IMR-90 (cell line): ENCODE measurements at regions not wholly inside any gene's neighbourhood (a gene's known extent, or its start where the extent isn't known, plus 50 kb on each side); places are given as distances from the start of the nearest gene placed in this dataset.

Source experiments
- ATAC-seq: fragments of 200-7000 bp; cut with Tn5 transposase; 2 replicates; pipeline ENCODE4 v1.9.1; 2020; ENCODE audit warnings: low read depth, mild to moderate bottlenecking, moderate library complexity
- BruUV-seq: library from RNA; stranded (reverse); fragments of 400-500 nt; replicated peaks from 2 replicates; lab custom pipeline; 2021; lab: Mats Ljungman, UMichigan
- CTCF ChIA-PET: fragments of 300-600 bp; formaldehyde crosslinking; extraction: SDS; loops from one replicate; lab custom pipeline; 2021; ENCODE audit warnings: antibody characterized with exemption; lab: Yijun Ruan, JAX
- POLR2A ChIA-PET: fragments of 300-600 bp; sonication (Branson Sonifier 250); formaldehyde crosslinking; loops from one replicate; lab custom pipeline; 2022; ENCODE audit warnings: antibody characterized with exemption; ENCODE audit not compliant: unreplicated experiment; lab: Charles Lee
- DNase-seq: peaks from one replicate; pipeline ENCODE4 v3.0.0; 2013
- H2AFZ ChIP-seq: replicated peaks from 2 replicates; pipeline ENCODE3; 2013; ENCODE audit warnings: low read length, mild to moderate bottlenecking; ENCODE audit not compliant: poor library complexity
- H2AK5ac ChIP-seq: 2 replicates; pipeline ENCODE4 v1.6.1; 2013; ENCODE audit warnings: low read depth, low read length, inconsistent platforms
- H2AK9ac ChIP-seq: replicated peaks from 2 replicates; pipeline ENCODE3; 2013; ENCODE audit warnings: mild to moderate bottlenecking, low read depth, low read length, moderate library complexity; ENCODE audit not compliant: poor library complexity
- H2BK120ac ChIP-seq: 2 replicates; pipeline ENCODE4 v1.6.1; 2013; ENCODE audit warnings: low read depth, low read length, inconsistent platforms
- H2BK15ac ChIP-seq: 3 replicates; pipeline ENCODE4 v1.6.1; 2013; ENCODE audit warnings: low read depth, low read length, inconsistent platforms
- H2BK20ac ChIP-seq: 2 replicates; pipeline ENCODE4 v1.6.1; 2013; ENCODE audit warnings: low read depth, mild to moderate bottlenecking, inconsistent platforms, low read length, moderate library complexity
- H2BK5ac ChIP-seq: 2 replicates; pipeline ENCODE4 v1.6.1; 2013; ENCODE audit warnings: mild to moderate bottlenecking, low read depth, low read length, inconsistent platforms; ENCODE audit not compliant: poor library complexity, severe bottlenecking
- H3K14ac ChIP-seq: replicated peaks from 2 replicates; pipeline ENCODE4 v1.6.1; 2013; ENCODE audit warnings: low read depth, low read length, inconsistent platforms
- H3K18ac ChIP-seq: 2 replicates; pipeline ENCODE4 v1.6.1; 2013; ENCODE audit warnings: low read depth, low read length, control low read depth
- H3K23ac ChIP-seq: 2 replicates; pipeline ENCODE4 v1.6.1; 2013; ENCODE audit warnings: low read depth, low read length, inconsistent platforms
- H3K27ac ChIP-seq: 2 replicates; pipeline ENCODE4 v1.5.1; 2013; ENCODE audit warnings: mild to moderate bottlenecking, control low read depth, low read length; ENCODE audit not compliant: insufficient read depth
- H3K27me3 ChIP-seq: 2 replicates; pipeline ENCODE4 v1.6.1; 2013; ENCODE audit warnings: low read length; ENCODE audit not compliant: control insufficient read depth, insufficient read depth
- H3K36me3 ChIP-seq: 2 replicates; pipeline ENCODE4 v1.6.1; 2013; ENCODE audit warnings: low read length, mixed read lengths; ENCODE audit not compliant: control insufficient read depth, insufficient read depth
- H3K4ac ChIP-seq: 2 replicates; pipeline ENCODE4 v1.6.1; 2013; ENCODE audit warnings: low read depth, low read length, inconsistent platforms
- H3K4me1 ChIP-seq: 2 replicates; pipeline ENCODE4 v1.6.1; 2013; ENCODE audit warnings: low read length, mixed read lengths; ENCODE audit not compliant: control insufficient read depth, insufficient read depth
- H3K4me2 ChIP-seq: 2 replicates; pipeline ENCODE4 v1.6.1; 2013; ENCODE audit warnings: low read depth, mild to moderate bottlenecking, control low read depth, low read length, moderate library complexity
- H3K4me3 ChIP-seq: 2 replicates; pipeline ENCODE4 v1.5.1; 2013; ENCODE audit warnings: low read depth, mild to moderate bottlenecking, control low read depth, low read length, moderate library complexity; ENCODE audit not compliant: insufficient read depth
- H3K56ac ChIP-seq: 2 replicates; pipeline ENCODE4 v1.6.1; 2013; ENCODE audit warnings: low read length, inconsistent platforms; ENCODE audit not compliant: insufficient read depth; ENCODE audit errors: extremely low read depth
- H3K79me1 ChIP-seq, 2 experiments: 2 replicates each; pipeline ENCODE4 v1.6.1; 2013; ENCODE audit warnings: low read length in 2 of 2, inconsistent platforms in 1 of 2, low read depth in 1 of 2
- H3K9ac ChIP-seq: 2 replicates; pipeline ENCODE4 v1.6.1; 2013; ENCODE audit warnings: low read depth, low read length, control low read depth
- H3K9me1 ChIP-seq: 2 replicates; pipeline ENCODE4 v1.6.1; 2013; ENCODE audit warnings: low read length, inconsistent platforms; ENCODE audit not compliant: insufficient read depth
- H3K9me3 ChIP-seq: 2 replicates; pipeline ENCODE4 v1.6.1; 2013; ENCODE audit warnings: low read length; ENCODE audit not compliant: control insufficient read depth, insufficient read depth
- H4K20me1 ChIP-seq: 2 replicates; pipeline ENCODE4 v1.6.1; 2013; ENCODE audit warnings: low read length, inconsistent platforms; ENCODE audit not compliant: insufficient read depth
- H4K5ac ChIP-seq: 2 replicates; pipeline ENCODE4 v1.6.1; 2013; ENCODE audit warnings: mild to moderate bottlenecking, low read depth, low read length, control low read depth
- H4K8ac ChIP-seq, 2 experiments: 2 replicates each; pipeline ENCODE4 v1.6.1; 2013; ENCODE audit warnings: low read depth in 2 of 2, low read length in 2 of 2, control low read depth in 1 of 2, inconsistent platforms in 1 of 2
- H4K91ac ChIP-seq: 2 replicates; pipeline ENCODE4 v1.6.1; 2013; ENCODE audit warnings: low read depth, low read length, inconsistent platforms; ENCODE audit not compliant: insufficient read depth
- BHLHE40 ChIP-seq: fragments of 150-350 bp; IDR thresholded peaks from 2 replicates; pipeline ENCODE4 v1.6.1; 2016; ENCODE audit warnings: mild to moderate bottlenecking, low read depth, low read length
- CEBPB ChIP-seq: IDR thresholded peaks from 2 replicates; pipeline ENCODE4 v1.6.1; 2012; ENCODE audit warnings: low read depth, low read length, improper control_type of control experiment
- CHD1 ChIP-seq: IDR thresholded peaks from 2 replicates; pipeline ENCODE4 v1.6.1; 2012; ENCODE audit warnings: low read depth, low read length, improper control_type of control experiment
- CTCF ChIP-seq: conservative IDR thresholded peaks from 2 replicates; pipeline ENCODE4 v1.5.1; 2012; ENCODE audit warnings: mild to moderate bottlenecking, low read depth, low read length, improper control_type of control experiment
- ELK1 ChIP-seq: fragments of 150-350 bp; IDR thresholded peaks from 2 replicates; pipeline ENCODE4 v1.6.1; 2016; ENCODE audit warnings: low read depth, mild to moderate bottlenecking, low read length, moderate library complexity, borderline replicate concordance
- FOS ChIP-seq: fragments of 150-350 bp; IDR thresholded peaks from 2 replicates; pipeline ENCODE4 v1.6.1; 2016; ENCODE audit warnings: low read depth, low read length
- MAFK ChIP-seq: IDR thresholded peaks from 2 replicates; pipeline ENCODE4 v1.6.1; 2012; ENCODE audit warnings: low read depth, low read length, improper control_type of control experiment
- MAZ ChIP-seq: IDR thresholded peaks from 2 replicates; pipeline ENCODE4 v1.6.1; 2012; ENCODE audit warnings: low read depth, mild to moderate bottlenecking, low read length, improper control_type of control experiment, moderate library complexity, borderline replicate concordance
- MXI1 ChIP-seq: IDR thresholded peaks from 2 replicates; pipeline ENCODE4 v1.6.1; 2012; ENCODE audit warnings: low read depth, mild to moderate bottlenecking, low read length, moderate library complexity, borderline replicate concordance
- NFE2L2 ChIP-seq: fragments of 150-350 bp; IDR thresholded peaks from 2 replicates; pipeline ENCODE4 v1.6.1; 2016; ENCODE audit warnings: low read depth, mild to moderate bottlenecking, low read length
- POLR2A ChIP-seq: IDR thresholded peaks from 2 replicates; pipeline ENCODE4 v1.6.1; 2012; ENCODE audit warnings: mild to moderate bottlenecking, low read depth, low read length
- RAD21 ChIP-seq: IDR thresholded peaks from 2 replicates; pipeline ENCODE4 v1.6.1; 2012; ENCODE audit warnings: low read length, improper control_type of control experiment
- RCOR1 ChIP-seq: IDR thresholded peaks from 2 replicates; pipeline ENCODE4 v1.6.1; 2012; ENCODE audit warnings: mild to moderate bottlenecking, low read length, improper control_type of control experiment; ENCODE audit not compliant: insufficient replicate concordance
- RFX5 ChIP-seq: IDR thresholded peaks from 2 replicates; pipeline ENCODE4 v1.8.0; 2012; ENCODE audit warnings: low read depth, mild to moderate bottlenecking, low read length, moderate library complexity
- SMC3 ChIP-seq: fragments of 150-350 bp; IDR thresholded peaks from 2 replicates; pipeline ENCODE4 v1.6.1; 2016; ENCODE audit warnings: low read depth, mild to moderate bottlenecking, antibody characterized with exemption, low read length, moderate library complexity
- USF2 ChIP-seq: fragments of 150-350 bp; IDR thresholded peaks from 2 replicates; pipeline ENCODE4 v1.6.1; 2017; ENCODE audit warnings: mild to moderate bottlenecking, antibody characterized with exemption, low read length, low read depth
- WGBS, 2 experiments: methylation state at CpG; one replicate each; pipeline versions ENCODE4 v1.1.5 to v1.1.7; 2013; ENCODE audit warnings: missing lambda C conversion rate in 2 of 2; ENCODE audit not compliant: insufficient read length in 1 of 2; ENCODE audit errors: extremely low coverage in 2 of 2; 5-methylcytosine and 5-hydroxymethylcytosine counted together
- dilution Hi-C: fragments of 300-500 bp; cut with HindIII; formaldehyde crosslinking; loops from one replicate; pipeline ENCODE4 v1.14.3; 2018; ENCODE audit warnings: low sequenced_read_pairs; ENCODE audit not compliant: unreplicated experiment
- in situ Hi-C: fragments of 300-500 bp; cut with MboI; formaldehyde crosslinking; loops from 3 replicates; pipeline ENCODE4 v1.14.3; 2019; ENCODE audit warnings: low sequenced_read_pairs, inconsistent platforms, mixed read lengths
- intact Hi-C: fragments of 100-400 bp; cut with micrococcal nuclease; formaldehyde crosslinking; loops from 2 replicates; pipeline ENCODE4 v1.10.0; 2022

DNA sequence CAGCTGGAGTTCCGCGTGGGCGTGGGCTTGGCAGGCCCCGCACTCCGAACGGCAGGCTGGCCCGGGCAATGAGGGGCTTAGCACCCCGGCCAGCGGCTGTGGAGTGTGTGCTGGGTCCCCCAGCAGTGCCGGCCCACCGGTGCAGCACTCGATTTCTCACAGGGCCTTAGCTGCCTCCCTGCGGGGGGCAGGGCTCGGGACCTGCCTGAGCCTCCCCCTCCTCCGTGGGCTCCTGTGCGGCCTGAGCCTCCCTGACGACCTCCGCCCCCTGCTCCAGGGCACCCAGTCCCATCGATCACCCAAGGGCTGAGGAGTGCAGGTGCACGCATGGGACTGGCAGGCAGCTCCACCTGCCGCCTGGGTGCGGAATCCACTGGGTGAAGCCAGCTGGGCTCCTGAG, 191.8 kb downstream of the CYLC2 start:
- Histone ChIP-seq H2BK20ac (no peak overlapping the region), H3K9me1 (no peaks in the 10 kb centered on the region), H3K9me3 (peaks cover 12% of the 10 kb centered on the region; the same call in 1 of the 2 replicates), H3K4me3 (no peak overlapping the region), H3K36me3 (no peaks in the 10 kb centered on the region), H3K4ac (no peak overlapping the region), H3K56ac (no peak overlapping the region), H2AK5ac (no peak overlapping the region), H3K4me2 (no peak overlapping the region), H3K27ac (no peak overlapping the region), H3K27me3 (no peaks in the 10 kb centered on the region), H3K79me1 (no peaks in the 10 kb centered on the region), H2BK5ac (no peak overlapping the region), H4K20me1 (no peaks in the 10 kb centered on the region), H3K14ac (no peak overlapping the region), H3K9ac (no peak overlapping the region), H2BK120ac (no peak overlapping the region), H4K8ac (no peak overlapping the region), H2BK15ac (no peak overlapping the region), H3K4me1 (no peaks in the 10 kb centered on the region), H3K18ac (no peak overlapping the region), H3K23ac (no peak overlapping the region), H2AFZ (no peak overlapping the region), H4K5ac (no peak overlapping the region), H2AK9ac (no peak overlapping the region), H4K91ac (no peak overlapping the region)
- POLR2A ChIA-PET: no interaction called here
- in situ Hi-C loops (no loop called here), dilution Hi-C loops (no loop called here), intact Hi-C loops (no loop called here)
- WGBS, 2 experiments: 100% methylated on average over 1 of the region's 22 CpGs; no CpG with 5 or more reads in 1 of the 2 experiments
- CTCF ChIA-PET: no interaction called here
- no TSS peak for BruUV-seq
- ATAC-seq: no peak
- TF ChIP-seq CTCF (no peak), CEBPB (no peak), MAFK (no peak), USF2 (no peak), BHLHE40 (no peak), NFE2L2 (no peak), MXI1 (no peak), RCOR1 (no peak), RFX5 (no peak), CHD1 (no peak), ELK1 (no peak), FOS (no peak), MAZ (no peak), SMC3 (no peak), RAD21 (no peak), POLR2A (no peak)
- no peak for DNase-seq
